HEK293 (cell line): ENCODE measurements at regions not wholly inside any gene's neighbourhood (a gene's known extent, or its start where the extent isn't known, plus 50 kb on each side); places are given as distances from the start of the nearest gene placed in this dataset.

Experiments used
- KLF9 ChIP-seq: fragments of 450-650 bp; formaldehyde crosslinking; IDR thresholded peaks from 2 replicates; pipeline ENCODE4 v1.5.1; 2016; ENCODE audit warnings: missing biosample characterization, missing genetic modification characterization, low read depth
- OSR2 ChIP-seq: fragments of 450-650 bp; formaldehyde crosslinking; IDR thresholded peaks from 2 replicates; pipeline ENCODE4 v1.5.1; 2016; ENCODE audit warnings: missing biosample characterization, missing genetic modification characterization
- YY1 ChIP-seq: fragments of 450-650 bp; formaldehyde crosslinking; IDR thresholded peaks from 2 replicates; pipeline ENCODE4 v1.5.1; 2018; ENCODE audit warnings: missing biosample characterization, missing genetic modification characterization
- ZBTB20 ChIP-seq: fragments of 450-650 bp; formaldehyde crosslinking; IDR thresholded peaks from 2 replicates; pipeline ENCODE4 v1.5.1; 2016; ENCODE audit warnings: missing biosample characterization, missing genetic modification characterization
- ZNF121 ChIP-seq: fragments of 450-650 bp; formaldehyde crosslinking; IDR thresholded peaks from 2 replicates; pipeline ENCODE4 v1.5.1; 2016; ENCODE audit warnings: missing biosample characterization, missing genetic modification characterization
- ZNF221 ChIP-seq: fragments of 450-650 bp; formaldehyde crosslinking; IDR thresholded peaks from 2 replicates; pipeline ENCODE4 v1.5.1; 2017; ENCODE audit warnings: missing biosample characterization, missing genetic modification characterization, borderline replicate concordance
- ZNF610 ChIP-seq: fragments of 450-650 bp; formaldehyde crosslinking; IDR thresholded peaks from 2 replicates; pipeline ENCODE4 v1.5.1; 2016; ENCODE audit warnings: missing biosample characterization, missing genetic modification characterization, borderline replicate concordance
- ZNF785 ChIP-seq: fragments of 450-650 bp; formaldehyde crosslinking; IDR thresholded peaks from 2 replicates; pipeline ENCODE4 v1.5.1; 2016; ENCODE audit warnings: missing biosample characterization, missing genetic modification characterization
- TF ChIP-seq, protein P1 (sequence below): fragments of 450-650 bp; formaldehyde crosslinking; IDR thresholded peaks from 2 replicates; pipeline ENCODE4 v1.5.1; 2016; ENCODE audit warnings: missing biosample characterization, missing genetic modification characterization
- TF ChIP-seq, protein P2 (sequence below): fragments of 450-650 bp; formaldehyde crosslinking; IDR thresholded peaks from 2 replicates; pipeline ENCODE4 v1.5.1; 2017; ENCODE audit warnings: missing biosample characterization, missing genetic modification characterization
- TF ChIP-seq, protein P3 (sequence below): fragments of 450-650 bp; formaldehyde crosslinking; IDR thresholded peaks from 2 replicates; pipeline ENCODE4 v1.5.1; 2016; ENCODE audit warnings: missing biosample characterization, missing genetic modification characterization

DNA sequence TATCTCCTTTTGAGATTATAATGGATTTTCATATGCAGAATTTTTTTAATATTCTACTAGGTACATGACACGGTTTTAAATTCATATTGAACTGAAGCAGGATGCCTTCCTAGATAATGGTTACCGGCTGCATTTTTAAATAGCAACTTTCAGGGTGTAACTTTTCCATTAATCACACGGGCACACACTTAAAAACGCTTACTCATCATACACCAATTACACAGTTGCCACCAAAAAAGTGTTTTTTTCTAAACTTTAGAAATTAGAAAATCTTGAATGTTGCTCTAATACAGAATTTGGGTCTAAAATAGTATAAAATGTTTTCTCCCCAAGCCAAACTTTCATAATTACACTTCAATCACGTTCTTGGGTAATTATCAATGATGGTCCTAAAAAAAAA lies 149.1 kb upstream of the RNF32 start:
- TF ChIP-seq, protein P1, sequence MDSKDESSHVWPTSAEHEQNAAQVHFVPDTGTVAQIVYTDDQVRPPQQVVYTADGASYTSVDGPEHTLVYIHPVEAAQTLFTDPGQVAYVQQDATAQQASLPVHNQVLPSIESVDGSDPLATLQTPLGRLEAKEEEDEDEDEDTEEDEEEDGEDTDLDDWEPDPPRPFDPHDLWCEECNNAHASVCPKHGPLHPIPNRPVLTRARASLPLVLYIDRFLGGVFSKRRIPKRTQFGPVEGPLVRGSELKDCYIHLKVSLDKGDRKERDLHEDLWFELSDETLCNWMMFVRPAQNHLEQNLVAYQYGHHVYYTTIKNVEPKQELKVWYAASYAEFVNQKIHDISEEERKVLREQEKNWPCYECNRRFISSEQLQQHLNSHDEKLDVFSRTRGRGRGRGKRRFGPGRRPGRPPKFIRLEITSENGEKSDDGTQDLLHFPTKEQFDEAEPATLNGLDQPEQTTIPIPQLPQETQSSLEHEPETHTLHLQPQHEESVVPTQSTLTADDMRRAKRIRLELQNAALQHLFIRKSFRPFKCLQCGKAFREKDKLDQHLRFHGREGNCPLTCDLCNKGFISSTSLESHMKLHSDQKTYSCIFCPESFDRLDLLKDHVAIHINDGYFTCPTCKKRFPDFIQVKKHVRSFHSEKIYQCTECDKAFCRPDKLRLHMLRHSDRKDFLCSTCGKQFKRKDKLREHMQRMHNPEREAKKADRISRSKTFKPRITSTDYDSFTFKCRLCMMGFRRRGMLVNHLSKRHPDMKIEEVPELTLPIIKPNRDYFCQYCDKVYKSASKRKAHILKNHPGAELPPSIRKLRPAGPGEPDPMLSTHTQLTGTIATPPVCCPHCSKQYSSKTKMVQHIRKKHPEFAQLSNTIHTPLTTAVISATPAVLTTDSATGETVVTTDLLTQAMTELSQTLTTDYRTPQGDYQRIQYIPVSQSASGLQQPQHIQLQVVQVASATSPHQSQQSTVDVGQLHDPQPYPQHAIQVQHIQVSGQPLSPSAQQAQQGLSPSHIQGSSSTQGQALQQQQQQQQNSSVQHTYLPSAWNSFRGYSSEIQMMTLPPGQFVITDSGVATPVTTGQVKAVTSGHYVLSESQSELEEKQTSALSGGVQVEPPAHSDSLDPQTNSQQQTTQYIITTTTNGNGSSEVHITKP (tag by site-specific recombination), result no peak
- TF ChIP-seq ZBTB20 (tag by site-specific recombination) (no peak), ZNF610 (tag by site-specific recombination) (no peak), KLF9 (tag by site-specific recombination) (no peak), ZNF221 (no peak), ZNF121 (tag by site-specific recombination) (no peak), ZNF785 (no peak), OSR2 (tag by site-specific recombination) (no peak), YY1 (tag by site-specific recombination) (no peak)
- TF ChIP-seq, protein P2, sequence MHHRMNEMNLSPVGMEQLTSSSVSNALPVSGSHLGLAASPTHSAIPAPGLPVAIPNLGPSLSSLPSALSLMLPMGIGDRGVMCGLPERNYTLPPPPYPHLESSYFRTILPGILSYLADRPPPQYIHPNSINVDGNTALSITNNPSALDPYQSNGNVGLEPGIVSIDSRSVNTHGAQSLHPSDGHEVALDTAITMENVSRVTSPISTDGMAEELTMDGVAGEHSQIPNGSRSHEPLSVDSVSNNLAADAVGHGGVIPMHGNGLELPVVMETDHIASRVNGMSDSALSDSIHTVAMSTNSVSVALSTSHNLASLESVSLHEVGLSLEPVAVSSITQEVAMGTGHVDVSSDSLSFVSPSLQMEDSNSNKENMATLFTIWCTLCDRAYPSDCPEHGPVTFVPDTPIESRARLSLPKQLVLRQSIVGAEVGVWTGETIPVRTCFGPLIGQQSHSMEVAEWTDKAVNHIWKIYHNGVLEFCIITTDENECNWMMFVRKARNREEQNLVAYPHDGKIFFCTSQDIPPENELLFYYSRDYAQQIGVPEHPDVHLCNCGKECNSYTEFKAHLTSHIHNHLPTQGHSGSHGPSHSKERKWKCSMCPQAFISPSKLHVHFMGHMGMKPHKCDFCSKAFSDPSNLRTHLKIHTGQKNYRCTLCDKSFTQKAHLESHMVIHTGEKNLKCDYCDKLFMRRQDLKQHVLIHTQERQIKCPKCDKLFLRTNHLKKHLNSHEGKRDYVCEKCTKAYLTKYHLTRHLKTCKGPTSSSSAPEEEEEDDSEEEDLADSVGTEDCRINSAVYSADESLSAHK, result no peak
- TF ChIP-seq, protein P3, sequence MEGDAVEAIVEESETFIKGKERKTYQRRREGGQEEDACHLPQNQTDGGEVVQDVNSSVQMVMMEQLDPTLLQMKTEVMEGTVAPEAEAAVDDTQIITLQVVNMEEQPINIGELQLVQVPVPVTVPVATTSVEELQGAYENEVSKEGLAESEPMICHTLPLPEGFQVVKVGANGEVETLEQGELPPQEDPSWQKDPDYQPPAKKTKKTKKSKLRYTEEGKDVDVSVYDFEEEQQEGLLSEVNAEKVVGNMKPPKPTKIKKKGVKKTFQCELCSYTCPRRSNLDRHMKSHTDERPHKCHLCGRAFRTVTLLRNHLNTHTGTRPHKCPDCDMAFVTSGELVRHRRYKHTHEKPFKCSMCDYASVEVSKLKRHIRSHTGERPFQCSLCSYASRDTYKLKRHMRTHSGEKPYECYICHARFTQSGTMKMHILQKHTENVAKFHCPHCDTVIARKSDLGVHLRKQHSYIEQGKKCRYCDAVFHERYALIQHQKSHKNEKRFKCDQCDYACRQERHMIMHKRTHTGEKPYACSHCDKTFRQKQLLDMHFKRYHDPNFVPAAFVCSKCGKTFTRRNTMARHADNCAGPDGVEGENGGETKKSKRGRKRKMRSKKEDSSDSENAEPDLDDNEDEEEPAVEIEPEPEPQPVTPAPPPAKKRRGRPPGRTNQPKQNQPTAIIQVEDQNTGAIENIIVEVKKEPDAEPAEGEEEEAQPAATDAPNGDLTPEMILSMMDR, result no peak
